Hematopoietic multipotent progenitor cell treated with erythropoietin and hydrocortisone succinate and interleukin-3 and kit ligand, for 6 days (in vitro differentiated cells): ENCODE measurements at regions not wholly inside any gene's neighbourhood (a gene's known extent, or its start where the extent isn't known, plus 50 kb on each side); places are given as distances from the start of the nearest gene placed in this dataset.
"Not testable (repeated sequence)": the region's sequence is repeated elsewhere in the genome, so short reads cannot be mapped to it uniquely, and the experiment has no call there.

ENCODE experiments used
- DNase-seq: peaks from one replicate; pipeline ENCODE4 v3.0.0-alpha.2; 2015

DNA sequence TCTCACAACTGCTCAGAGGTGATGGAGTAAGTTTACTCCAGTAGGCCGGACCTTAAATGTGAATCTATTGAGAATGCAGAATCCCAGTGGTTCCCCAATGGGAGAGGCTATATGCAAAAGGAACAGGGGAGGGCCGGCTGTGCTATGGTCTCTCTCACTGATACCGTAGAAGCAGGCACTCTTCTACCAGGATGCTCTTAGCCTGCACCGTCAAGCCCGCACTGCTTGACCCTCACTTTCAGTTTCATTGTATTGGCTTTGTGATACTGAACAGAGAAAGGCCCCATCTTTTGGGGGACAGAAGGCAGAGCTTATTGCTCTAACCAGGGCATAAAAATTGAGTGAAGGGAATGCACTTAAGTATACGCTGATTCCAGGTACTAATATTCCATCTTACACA, 615.0 kb upstream of the RGMB start:
- DNase-seq, result no peak

DNA sequence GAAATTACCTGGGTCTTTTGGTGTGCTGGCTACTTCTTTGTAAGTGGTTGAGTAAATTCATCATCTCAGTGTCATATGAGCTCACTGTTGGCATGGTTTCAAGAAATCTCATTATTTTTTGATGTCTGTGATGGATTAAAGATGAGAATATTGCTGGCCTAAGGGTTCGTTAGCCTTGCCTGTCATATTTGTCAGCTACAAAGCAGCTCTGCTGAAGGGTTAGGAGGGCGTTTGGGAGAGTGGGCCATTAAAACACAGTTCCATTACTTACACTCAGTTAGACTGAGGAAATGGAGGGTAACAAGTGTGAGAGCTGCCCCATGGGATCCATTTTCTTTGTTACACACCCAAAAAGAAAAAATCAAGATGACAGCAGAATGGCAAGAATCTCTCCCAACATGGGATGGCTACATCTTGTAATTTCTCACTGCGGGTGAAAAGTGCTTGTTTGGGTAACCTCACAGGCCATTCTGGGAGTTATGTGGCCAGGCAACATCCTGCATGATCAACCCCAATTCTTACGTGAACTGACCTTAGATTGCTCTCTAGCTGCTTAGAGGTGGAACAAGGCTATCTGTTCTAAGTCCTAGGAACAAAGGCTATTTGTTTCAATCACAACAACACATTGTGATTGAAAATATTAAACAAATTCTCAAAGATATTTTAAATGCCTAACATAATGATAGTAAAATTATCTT, 609.5 kb upstream of the RGMB start:
- no peak for DNase-seq

GRCh38 chr5:98168871-98169270, 604.6 kb upstream of the RGMB start:
- no peak for DNase-seq

DNA sequence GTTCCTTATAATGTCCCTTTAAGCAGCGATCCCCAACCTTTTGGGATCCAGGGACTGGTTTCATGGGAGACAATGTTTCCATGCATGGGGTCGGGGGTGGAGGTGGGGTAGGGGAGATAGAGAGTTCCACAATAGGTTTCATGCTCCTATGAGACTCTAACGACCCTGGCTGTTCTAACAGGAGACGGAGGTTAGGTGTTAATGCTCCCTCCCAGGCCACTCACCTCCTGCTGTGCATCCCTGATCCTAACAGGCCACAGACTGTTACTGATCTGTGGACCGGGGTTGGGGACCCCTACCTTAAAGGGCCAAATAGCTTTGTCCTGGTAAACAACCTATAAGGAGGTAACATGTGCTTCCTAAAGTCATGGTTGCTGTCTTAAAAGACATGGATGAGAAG, 602.5 kb upstream of the RGMB start:
- DNase-seq, result no peak

GRCh38 chr5:98173334-98173733, 600.1 kb upstream of the RGMB start:
- DNase-seq, result no peak

- DNase-seq, result no peak
These were observed 598.0 kb upstream of the RGMB start for GRCh38 chr5:98175474-98175873.

DNA sequence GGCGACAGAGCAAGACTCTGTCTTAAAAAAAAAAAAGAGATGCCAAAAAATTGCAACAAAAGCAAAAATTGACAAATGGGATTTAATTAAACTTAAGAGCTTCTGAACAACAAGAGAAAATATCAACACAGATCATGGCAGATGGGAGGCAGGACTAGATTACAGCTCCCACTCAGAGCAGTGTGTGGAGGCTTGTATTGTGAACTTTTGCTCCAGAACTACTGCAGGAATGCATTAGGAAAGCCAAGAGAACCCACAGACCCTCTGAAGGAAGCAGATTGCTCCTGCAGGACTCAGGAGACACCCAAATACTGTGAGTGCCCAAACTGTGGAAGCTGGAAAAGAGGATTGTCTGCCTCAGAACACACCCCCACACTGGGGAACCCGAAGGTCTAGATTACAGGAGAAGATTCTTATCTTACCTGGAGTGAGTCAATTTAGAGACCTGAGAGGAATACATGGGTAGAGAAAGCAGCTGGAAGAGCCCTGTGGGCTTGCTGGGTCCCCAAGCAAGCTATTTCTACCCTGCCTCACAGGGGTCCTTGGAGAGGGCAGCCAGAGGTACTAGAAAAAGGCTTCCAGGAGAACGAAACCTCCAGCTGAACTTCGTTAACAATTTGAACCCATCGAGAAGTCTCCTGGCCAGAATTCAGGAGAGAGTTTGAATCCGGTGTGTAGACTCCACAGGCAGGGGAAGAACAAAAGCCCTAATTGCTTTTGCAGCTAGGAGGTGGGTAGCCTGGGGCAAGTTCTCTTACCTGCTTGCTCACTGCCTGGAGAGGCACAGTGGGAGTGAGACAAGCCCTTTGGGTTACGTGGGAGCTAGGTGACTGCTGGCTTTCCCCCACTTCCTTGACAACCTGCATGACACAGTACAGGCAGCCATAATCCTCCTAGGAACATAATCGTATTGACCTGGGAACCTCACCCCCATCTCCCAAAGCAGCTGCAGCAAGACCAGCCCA, 593.4 kb upstream of the RGMB start:
- DNase-seq, result no peak

- DNase-seq, result no peak
These were observed 587.3 kb upstream of the RGMB start for GRCh38 chr5:98186128-98186527.

- no peak for DNase-seq
These were observed 585.5 kb upstream of the RGMB start for GRCh38 chr5:98187945-98188344.

GRCh38 chr5:98190344-98190743, 583.1 kb upstream of the RGMB start:
- not testable (repeated sequence) for DNase-seq

GRCh38 chr5:98193921-98194760, 579.3 kb upstream of the RGMB start:
- DNase-seq, result no peak

DNA sequence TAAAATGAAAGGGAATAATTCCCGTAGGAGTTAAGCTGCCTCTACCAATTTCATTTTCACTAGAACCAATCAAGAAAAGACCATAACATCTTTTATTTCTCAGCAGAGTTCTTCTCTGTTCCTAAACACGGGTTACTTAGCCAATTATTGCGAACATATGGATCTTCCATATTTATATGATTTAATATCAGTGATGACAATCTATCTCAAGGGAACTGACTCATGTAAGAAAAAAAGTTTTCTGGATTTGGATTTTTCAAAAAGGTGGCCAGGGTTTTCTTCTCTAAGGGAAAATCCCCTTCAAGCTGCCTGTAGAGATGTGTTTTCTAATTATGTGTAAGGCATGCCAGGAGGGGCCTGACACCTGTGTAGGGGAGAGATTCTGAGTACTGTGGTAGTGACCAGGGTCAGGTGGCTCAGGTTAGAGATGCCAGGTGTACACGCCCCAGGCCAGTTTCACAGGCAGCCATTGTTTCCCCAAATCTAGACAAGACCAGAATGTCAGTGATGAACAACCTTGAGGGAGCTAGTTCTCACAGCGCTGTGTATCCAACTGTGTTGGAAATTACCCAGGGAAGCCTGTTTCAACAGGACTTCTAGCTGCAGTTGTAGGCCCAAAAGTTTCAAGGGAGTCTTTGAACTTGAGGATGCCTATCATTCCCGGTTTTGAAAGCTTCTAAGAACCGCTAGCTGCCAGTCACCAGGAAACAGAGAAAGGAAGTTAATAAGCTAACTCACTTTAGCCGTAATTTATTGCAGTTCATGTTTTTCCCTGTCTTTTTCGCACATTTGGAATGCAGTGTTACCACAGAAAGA, 572.5 kb upstream of the RGMB start:
- no peak for DNase-seq

DNA sequence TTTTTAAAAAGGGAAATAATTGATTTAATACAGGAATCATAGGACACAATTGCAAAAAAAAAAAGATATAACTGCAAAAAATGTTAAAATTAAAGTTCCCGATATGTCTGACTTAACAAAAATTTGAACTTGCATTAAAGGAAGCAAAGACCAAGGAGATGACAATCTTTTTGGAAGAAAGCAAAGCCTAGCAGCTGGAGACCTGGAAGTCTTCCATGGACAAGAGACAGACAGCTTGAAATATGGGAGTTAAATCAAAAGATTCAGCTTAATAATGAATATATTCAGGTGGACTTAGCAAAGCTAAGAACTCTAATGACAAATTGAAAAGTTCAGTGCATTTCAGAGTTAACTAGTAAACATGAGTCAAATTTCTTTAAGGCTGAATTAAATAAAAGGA, 568.7 kb upstream of the RGMB start:
- DNase-seq, result no peak

DNA sequence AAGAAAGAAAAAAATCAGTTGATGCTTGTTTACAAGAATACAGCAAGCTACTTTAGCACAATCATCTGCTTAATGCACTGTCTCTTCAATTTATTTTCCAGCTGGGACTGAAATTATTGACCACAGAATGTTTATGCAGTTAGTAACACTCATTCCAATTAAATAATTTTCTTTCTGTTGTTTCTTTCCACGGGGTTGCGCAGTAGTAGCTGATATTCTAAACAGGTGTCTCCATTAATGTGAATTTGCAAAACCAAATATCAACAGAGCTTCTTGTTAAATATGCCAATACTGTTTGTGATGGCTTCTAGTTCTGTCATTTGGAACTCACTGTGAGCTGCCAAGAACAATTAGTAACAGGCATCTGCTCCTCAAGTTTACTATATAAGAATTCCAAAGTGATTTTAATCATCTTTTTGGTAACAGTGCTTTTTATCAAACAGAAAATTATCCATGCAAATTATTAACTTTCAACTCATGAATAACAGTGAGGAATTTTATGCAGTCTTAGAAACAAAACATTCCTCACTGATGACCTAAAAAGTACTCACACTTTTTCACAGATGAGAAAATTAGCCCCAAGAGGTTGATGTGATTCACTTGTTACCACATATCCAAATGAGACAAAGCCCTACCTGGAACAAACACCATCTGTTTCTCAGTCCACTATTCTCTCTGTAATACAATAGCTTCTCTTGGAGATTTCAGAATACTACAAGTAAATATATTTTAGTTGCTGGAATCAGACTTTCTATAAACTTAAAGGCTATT, 567.6 kb upstream of the RGMB start:
- DNase-seq, result no peak

- DNase-seq, result no peak
These were observed 566.9 kb upstream of the RGMB start for GRCh38 chr5:98206566-98206965.

DNA sequence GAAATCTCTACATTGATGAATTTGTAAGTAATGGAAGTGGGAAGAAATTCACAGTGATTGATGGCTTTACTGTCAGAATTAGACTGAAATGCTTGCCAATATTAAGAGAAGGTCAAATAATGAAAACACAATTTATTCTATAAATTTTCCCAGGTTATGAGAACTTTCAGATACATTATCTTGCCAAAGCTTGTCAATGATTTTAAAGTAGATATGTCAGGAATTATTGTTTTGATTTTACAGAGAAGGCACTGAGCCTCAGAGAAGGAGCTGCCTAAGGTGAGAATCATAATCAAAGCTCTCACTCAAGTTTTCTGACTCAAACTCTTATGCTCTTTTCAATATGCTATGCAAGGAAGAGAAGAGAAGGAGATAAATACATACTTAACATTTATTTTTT, 564.0 kb upstream of the RGMB start:
- DNase-seq, result no peak

GRCh38 chr5:98214240-98215051, 559.0 kb upstream of the RGMB start:
- no peak for DNase-seq

DNA sequence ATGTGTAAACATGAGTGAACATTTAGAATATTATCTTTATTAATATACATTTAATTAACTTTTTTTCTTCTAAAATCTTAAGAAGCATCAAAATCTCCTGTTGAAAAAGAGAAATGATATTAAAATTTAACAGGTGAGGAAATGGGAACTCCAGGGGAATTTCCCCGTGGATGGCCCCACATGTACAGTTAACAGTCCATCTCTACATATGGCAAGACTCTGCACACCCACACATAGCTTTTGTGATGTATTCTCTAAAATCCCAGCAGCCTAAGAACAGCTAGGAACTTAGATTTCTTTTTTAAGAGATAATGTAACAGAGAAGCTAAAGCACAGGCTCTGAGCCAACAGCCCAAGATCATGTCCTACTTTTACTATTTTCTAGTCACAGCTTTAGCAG, 556.3 kb upstream of the RGMB start:
- DNase-seq, result no peak

DNA sequence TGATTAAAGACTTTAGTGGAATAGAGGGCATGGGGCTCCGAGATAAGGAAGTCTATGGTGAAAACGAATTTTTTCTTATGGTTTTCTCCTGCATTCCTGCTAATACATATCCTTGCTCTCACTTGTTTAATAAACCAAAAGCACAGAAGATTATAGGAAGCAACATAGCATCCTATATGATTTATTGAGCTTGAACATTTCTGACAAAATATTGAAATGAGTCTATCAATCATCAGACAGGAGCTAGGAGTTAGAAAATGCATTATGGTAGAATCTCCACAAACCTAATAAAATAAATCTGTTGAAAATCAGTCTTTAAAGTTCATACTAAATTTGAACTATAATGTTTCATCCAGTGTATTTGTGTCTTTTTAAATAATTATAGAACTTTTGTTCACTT, 554.6 kb upstream of the RGMB start:
- no peak for DNase-seq

- DNase-seq, result no peak
These were observed 546.0 kb upstream of the RGMB start for GRCh38 chr5:98227489-98227888.

- DNase-seq, result no peak
These were observed 542.4 kb upstream of the RGMB start for GRCh38 chr5:98231089-98231488.
